SH-SY5Y (cell line): ENCODE measurements at regions not wholly inside any gene's neighbourhood (a gene's known extent, or its start where the extent isn't known, plus 50 kb on each side); places are given as distances from the start of the nearest gene placed in this dataset.

Experiments used
- GATA2 ChIP-seq: IDR thresholded peaks from 2 replicates; pipeline ENCODE4 v1.6.1; 2011; ENCODE audit warnings: mild to moderate bottlenecking, low read depth, low read length
- GATA3 ChIP-seq: IDR thresholded peaks from 2 replicates; pipeline ENCODE4 v1.6.1; 2011; ENCODE audit warnings: low read depth, mild to moderate bottlenecking, low read length, moderate library complexity

- no peak for TF ChIP-seq GATA3
- no peak for TF ChIP-seq GATA2
Observed at GRCh38 chr9:82820186-82820585, 242.8 kb downstream of the RASEF start.
